H54 (cell line): ENCODE measurements at regions not wholly inside any gene's neighbourhood (a gene's known extent, or its start where the extent isn't known, plus 50 kb on each side); places are given as distances from the start of the nearest gene placed in this dataset.

Source experiments
- DNase-seq: peaks from one replicate; pipeline ENCODE4 v3.0.0; 2011; ENCODE audit warnings: low spot score, mixed read lengths; ENCODE audit not compliant: insufficient read length
- FAIRE-seq: peaks from 3 replicates; lab custom pipeline; 2011; peaks lifted over from hg19 to GRCh38; lab: Jason Lieb, UNC
- POLR2A ChIP-seq: IDR thresholded peaks from 2 replicates; pipeline ENCODE4 v1.6.1; 2011; ENCODE audit warnings: low read depth, mild to moderate bottlenecking, low read length

GRCh38 chr22:48677168-48677520 is 1150.5 kb downstream of the BRD1 start:
- DNase-seq, result no peak
- no peak for FAIRE-seq
- no peak for TF ChIP-seq POLR2A

GRCh38 chr22:48676266-48677167 is 1151.2 kb downstream of the BRD1 start:
- FAIRE-seq, result no peak
- DNase-seq, result no peak
- TF ChIP-seq POLR2A, result no peak

- no peak for TF ChIP-seq POLR2A
- no peak for FAIRE-seq
- DNase-seq, result no peak
These were observed 1151.9 kb downstream of the BRD1 start for GRCh38 chr22:48675830-48676145.

- no peak for TF ChIP-seq POLR2A
- FAIRE-seq, result no peak
These were observed 1152.4 kb downstream of the BRD1 start for GRCh38 chr22:48675141-48675829.

GRCh38 chr22:48673806-48674500 is 1153.7 kb downstream of the BRD1 start:
- FAIRE-seq (no peak), DNase-seq (no peak)
- no peak for TF ChIP-seq POLR2A

More at GRCh38 chr22:48675141-48675829, 1152.4 kb downstream of the BRD1 start:
- DNase-seq, result no peak

- FAIRE-seq (no peak), DNase-seq (no peak)
- no peak for TF ChIP-seq POLR2A
These were observed 1155.3 kb downstream of the BRD1 start for GRCh38 chr22:48672387-48672786.

- no peak for TF ChIP-seq POLR2A
- FAIRE-seq (no peak), DNase-seq (no peak)
These were observed 1156.9 kb downstream of the BRD1 start for GRCh38 chr22:48670731-48671130.

GRCh38 chr22:48669986-48670716 is 1157.5 kb downstream of the BRD1 start:
- TF ChIP-seq POLR2A, result no peak
- DNase-seq, result no peak
- FAIRE-seq, result no peak

GRCh38 chr22:48669226-48669625 is 1158.4 kb downstream of the BRD1 start:
- DNase-seq, result no peak
- TF ChIP-seq POLR2A, result no peak
- FAIRE-seq, result no peak

- FAIRE-seq (no peak), DNase-seq (no peak)
These were observed 1160.4 kb downstream of the BRD1 start for GRCh38 chr22:48667289-48667688.

GRCh38 chr22:48666620-48667019 is 1161.1 kb downstream of the BRD1 start:
- no peak for TF ChIP-seq POLR2A
- no peak for DNase-seq
- no peak for FAIRE-seq

More at GRCh38 chr22:48667289-48667688, 1160.4 kb downstream of the BRD1 start:
- TF ChIP-seq POLR2A, result no peak

GRCh38 chr22:48665311-48665995 is 1162.2 kb downstream of the BRD1 start:
- no peak for TF ChIP-seq POLR2A
- DNase-seq, result no peak
- no peak for FAIRE-seq

- no peak for TF ChIP-seq POLR2A
- FAIRE-seq (no peak), DNase-seq (no peak)
These were observed 1163.1 kb downstream of the BRD1 start for GRCh38 chr22:48664586-48664985.
